Hematopoietic multipotent progenitor cell (in vitro differentiated cells): ENCODE measurements at regions not wholly inside any gene's neighbourhood (a gene's known extent, or its start where the extent isn't known, plus 50 kb on each side); places are given as distances from the start of the nearest gene placed in this dataset.
A peak's percentile ranks its signal among the peaks of the same experiment; 100 is the strongest.

Source experiments
- DNase-seq, 3 donors: peaks; one replicate each; pipeline ENCODE4 v3.0.0-alpha.2; 2011 to 2015; ENCODE audit warnings: low read depth in 2 of 3, low spot score in 2 of 3

DNA sequence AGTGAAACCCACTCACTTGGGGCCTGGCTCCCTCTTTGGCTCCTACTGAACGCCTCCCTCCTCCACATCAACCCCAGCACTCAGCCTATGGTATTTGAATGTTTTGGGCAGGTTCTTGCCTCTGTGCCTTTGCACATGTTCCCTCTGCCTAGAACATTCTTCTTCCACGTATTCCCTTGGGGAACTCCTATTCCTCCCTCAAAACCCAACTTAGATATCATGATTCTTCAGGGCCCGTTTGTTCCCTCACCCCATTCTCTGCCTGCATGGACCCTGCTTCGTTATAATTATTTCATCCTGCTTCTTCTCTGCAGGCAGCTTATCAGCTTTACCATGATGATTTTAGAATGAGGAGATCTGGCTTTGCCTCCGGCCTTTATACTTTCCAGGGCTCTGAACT lies 215.0 kb upstream of the IER5L start:
- DNase-seq, result no peak

DNA sequence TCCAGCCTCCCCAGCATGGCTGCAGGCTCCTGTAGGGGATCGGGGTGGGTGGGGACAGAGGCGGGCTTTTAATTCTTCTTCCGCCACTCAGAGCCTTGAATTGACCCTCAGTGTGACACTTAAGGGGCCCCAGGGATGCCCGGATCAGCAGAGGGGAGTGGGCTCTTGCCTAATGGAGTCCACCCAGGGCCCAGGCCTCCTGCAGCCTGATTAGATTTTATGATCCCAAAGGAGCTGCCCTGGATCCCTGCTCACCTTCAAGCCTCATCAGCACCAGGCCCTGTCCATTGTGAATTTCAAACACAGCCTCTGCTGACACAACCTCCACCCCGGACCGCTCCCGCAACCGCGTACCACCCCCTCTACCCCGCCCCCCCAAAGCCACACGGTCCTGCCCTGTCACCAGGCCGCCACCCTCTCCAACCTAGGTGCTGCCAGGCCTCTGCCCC lies 214.1 kb upstream of the IER5L start:
- no peak for DNase-seq

DNA sequence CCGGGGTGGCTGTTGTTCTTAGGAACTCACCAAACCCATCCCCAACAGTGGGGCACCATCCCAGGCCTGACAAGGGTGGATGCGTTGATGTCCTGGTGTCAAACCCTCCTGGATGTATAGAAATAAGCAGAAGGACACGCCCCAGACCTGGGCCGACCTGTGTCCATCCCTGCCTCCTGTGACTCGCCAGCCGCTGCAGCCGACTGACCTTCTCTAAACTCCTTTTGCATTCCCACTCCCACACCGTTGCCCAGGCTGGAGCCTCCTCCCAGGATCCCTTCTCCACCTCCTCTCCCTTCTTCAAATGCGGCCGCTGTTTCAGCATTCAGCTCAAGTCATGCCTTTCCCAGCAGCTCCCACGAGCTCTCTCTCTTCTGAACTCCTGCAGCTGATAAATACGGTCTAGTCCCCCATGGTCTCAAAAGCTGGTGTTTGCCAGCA lies 213.2 kb upstream of the IER5L start:
- DNase-seq, result no peak

DNA sequence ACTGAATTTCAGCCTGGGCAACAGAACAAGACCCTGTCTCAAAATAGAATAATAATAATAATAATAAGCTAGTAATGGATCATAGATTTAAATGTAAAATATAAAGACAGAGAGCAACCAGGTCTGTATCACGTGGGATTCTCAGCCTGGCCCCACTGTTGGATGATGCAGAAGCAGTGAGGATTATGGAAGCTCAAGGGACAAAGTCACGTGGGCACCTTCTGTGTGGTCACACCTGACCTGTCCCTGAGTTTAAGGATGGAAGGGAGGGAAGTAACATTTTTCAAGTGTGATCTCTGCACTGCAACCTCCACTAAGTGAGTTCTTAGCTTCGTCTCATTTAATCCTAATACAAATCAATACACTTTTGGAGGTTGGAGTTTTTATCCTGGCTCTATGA lies 212.5 kb upstream of the IER5L start:
- no peak for DNase-seq

DNA sequence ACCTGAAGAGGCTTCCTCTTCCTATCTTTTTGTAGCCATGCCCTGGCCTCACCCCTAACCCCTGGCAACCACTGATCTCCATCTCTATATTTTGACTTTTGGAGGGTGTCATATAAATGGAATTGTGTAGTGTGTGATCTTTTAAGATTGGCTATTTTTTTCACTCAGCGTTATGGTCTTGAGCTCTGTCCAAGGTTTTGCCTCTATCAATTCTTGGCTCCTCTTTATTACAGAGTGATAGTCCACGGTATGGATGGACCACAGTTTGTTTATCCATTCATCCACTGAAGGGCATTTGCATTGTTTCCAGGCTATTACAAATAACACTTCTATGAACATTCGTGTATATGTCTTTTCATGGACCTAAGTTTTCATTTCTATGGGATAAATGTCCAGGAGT lies 209.8 kb upstream of the IER5L start:
- DNase-seq, result no peak

DNA sequence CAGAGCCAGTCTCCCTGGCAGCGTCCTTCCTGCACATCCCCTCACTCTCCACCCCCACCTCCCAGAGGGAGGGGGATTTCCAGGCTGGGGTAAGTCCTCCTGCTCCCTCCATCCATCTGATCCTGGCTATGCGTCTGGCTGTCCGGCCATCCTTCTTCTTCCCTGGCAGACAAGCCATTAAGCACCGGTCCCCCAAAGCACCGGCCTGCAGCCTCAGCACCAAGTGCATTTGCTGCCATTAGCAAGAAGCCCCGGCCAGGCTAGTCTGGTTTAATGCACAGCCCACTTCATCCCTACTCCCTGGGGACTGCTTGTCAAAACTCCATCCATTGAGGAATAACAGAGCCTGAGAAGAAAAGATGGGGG lies 208.7 kb upstream of the IER5L start:
- DNase-seq, result no peak

DNA sequence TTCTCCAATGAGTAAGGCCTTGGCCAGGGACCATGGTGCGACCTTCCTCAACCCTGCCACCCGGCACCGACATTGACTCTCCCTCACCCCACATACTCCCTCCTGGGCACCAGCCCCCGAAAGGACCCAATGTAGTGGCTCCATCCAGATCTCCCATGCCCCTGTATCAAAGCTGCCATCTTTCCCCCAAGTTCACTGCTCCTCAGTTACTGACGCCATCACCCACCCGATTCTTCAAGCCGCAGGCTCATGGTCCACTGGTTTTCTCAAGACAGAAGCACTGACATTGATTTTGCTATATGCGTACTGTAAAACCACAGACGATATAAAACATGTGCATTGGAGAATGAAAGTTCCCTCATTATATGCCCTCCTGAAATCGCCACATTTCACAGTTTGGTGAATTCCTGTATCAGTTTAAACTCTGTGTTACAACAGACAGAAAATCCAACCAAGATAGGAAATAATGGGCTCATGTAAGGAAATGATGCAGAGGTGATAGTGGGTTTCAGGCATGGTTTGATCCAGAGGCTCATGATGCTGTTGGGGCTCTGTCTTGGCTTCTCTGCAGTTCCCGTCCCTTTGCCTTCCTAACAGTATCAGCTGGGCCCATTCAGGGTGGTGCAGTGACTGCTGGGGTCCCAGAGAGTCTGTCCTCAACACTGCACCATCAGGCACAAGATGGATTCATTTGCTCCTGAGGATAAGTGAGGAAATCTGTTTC lies 207.3 kb upstream of the IER5L start:
- no peak for DNase-seq

DNA sequence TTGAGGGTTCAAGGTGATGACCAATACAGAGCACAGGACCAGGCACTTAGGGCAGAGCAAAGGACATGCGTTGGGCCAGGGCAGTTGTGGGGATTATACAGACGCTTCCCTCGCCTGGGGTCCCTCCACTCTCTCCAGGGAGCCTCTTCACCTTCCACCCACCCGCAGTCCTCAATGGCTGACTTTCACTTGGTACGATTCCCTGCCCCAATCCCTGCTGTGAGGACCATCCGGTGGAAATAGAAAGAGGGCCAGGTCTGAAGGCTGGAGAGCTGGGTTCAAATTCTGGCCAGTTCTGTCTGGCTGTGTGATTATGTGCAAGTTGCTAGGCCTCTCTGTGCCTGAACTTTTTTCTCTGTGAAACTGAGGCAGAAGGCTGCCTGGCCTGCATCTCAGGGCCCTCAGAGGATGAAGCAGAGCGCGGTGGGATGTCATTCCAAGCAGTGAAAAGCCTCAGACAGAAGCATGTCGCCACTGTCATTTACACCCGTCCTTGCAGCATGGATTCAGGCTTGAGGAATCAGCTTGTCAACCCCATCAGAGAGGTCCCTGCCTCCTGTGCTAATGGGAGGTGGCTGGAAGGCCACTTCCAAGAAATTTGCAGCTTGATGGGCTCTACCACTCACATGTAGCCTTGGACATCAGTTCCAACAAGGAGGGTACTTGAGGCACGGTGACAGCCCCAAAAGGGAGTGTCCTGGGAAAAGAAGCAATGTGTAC lies 206.6 kb upstream of the IER5L start:
- no peak for DNase-seq

DNA sequence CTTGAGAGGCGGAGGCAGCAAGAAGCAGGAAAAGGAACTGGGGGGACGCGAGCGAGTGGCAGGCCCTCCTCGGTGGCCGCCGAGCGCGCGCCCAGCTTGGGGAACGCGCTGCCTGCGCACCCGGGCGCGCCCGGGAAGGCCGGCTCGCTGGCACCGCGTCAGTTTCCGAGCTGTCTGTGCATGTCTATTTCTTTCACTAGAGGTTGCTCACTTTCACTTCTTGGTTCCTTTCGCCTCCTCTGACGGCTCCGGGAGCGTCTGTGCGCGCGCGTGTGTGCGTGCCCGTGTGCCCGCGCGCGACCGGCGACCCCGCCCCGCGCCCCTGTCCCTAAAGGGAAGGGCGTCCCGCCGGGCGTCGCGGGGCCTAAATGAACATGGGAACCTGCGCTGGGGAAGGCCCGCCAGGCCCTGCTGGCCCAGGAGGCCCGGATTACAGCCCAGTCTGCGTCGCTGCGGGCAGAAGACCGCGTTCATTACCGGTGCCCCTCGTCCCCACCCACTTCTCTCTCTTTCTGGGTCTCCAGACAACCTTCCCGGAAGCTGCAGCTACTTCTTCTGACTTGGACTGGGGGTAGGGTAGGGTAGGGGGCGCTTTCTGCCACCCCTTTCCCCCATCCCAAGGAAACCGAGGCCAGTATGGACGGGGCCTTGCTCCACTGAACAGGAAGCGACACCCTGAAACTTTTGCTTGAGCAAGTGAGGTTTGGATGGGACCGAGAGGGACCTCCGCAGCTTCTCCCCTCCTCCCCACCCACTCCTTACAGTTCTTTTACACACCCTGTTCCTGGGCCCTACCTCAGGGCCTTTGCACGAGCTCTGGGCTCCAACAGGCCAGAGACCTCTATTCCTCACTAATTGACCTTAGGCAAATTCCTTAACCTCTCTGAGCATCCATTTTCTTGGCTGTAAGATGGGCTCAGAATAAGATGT lies 205.8 kb upstream of the IER5L start:
- peak; percentile 55 to 93 (median 90) for DNase-seq

DNA sequence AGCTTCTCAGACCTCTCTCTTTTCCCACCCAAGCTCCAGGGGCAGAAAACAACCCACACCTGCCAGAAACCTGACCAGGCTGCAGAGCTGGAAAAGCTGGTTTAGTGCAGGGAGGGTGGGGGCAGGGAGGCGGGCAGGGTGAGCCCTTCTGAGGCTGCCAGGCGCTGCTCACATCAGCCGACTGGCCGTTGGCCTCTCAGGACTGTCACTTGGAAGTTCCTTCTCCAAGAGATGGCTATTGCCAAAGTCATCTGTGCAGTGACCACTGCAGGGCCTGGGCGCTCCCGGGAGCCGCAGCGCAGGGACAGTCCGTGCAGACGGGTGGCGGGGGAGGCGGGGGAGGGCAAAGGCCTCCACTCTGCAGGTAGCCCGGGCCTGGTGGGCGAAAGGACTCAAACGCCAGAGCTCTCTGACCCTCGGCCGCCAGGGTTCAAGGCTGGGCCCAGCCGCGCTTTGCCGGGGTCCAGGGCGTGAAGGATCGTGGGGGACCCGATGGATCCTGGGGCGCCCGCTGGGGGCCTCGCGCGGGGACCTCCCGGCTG lies 205.0 kb upstream of the IER5L start:
- DNase-seq, result peak in 1 of 3 donors; percentile 20

DNA sequence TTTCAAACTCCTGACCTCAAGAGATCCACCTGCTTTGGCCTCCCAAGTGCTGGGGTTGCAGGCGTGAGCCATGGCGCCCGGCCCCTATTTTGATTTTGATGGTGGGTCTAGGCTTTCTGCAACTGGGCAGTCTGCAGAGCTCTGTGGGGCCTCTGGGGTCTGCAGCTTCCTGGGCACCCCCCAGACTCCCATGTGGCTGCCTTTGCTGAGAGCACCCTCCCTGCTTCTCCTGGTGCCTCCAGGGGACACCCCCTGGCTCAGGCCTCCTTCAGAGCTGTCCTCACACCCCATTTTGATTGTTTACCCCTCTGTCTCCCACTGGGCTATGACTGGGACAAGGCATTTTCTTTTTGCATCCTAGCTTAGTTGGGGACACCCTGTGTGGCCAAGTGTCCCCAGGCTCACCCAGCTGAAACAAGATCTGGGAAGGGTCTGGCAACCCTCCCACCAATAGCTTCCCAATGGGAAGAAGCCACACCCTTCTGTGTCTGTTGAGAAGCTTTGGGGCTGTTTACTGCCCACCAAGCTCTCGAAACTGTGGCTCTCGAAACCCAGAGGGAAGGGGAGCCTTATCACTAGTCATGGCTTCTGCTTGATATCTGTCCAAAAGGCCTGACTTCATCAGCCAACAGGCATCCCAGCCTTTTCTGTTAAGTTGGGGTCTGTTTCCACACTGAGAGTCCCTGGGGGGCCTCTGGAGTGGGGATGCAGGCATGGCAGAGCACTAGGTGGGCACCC lies 204.4 kb upstream of the IER5L start:
- no peak for DNase-seq

DNA sequence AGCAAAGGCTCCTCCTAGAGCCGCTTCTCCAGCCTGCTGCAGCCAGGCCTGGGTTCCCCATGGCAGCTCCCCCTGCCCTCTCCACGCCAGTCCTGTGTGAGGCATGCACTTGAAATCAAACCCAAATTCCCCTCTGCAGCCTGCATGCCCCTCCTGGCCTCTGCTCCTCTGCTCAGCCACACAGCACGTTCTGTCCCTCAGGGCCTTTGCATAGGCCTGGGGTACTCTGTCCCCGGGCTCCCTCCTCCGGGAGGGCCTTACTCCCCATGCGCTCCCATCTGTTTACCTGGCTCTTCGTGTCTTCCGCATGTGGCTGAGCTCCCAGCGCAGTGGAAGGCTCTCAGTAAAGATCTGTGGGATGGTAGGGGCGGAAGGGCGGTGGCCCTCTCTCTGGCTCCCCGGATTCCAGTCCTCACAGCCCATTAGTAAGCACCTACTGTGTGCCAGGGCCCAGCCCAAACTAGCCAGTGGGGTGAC lies 203.5 kb upstream of the IER5L start:
- no peak for DNase-seq

DNA sequence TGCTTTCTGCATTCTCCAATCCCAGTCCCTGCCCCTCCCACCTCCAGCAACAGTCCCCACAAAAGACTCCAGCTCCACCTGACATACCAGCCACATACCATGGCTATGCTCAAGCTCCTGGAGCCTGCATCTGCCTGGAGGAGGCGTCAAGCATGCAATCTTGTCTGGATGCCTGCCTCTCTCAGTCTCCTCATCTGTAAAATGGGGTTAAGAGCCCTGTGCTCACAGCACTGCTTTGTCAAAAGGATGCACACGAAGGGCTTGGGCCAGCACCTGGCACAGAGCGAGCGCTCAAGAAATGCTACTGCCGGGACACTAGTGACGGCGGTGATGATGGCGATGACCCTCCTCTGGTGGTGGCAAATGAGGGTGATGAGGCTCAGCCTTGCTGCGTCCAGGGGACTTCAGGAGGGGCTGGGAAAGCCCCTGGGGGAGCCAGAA lies 202.9 kb upstream of the IER5L start:
- no peak for DNase-seq

DNA sequence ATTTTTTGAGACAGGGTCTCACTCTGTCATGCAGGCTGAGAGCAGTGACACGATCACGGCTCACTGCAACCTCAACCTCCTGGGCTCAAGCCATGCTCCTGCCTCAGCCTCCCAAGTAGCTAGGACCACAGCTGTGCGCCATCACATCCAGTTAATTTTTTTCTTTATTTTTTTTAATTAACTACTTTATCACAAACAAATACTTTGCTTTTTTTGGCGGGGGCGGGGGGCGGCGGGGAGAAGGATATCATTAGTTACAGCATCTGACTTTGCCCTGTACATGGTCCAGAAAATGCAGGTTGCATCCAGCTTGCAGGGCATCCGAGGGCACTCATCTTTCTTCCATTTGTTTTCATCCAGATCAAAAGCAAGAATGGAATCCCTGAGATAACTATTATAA lies 201.8 kb upstream of the IER5L start:
- no peak for DNase-seq

DNA sequence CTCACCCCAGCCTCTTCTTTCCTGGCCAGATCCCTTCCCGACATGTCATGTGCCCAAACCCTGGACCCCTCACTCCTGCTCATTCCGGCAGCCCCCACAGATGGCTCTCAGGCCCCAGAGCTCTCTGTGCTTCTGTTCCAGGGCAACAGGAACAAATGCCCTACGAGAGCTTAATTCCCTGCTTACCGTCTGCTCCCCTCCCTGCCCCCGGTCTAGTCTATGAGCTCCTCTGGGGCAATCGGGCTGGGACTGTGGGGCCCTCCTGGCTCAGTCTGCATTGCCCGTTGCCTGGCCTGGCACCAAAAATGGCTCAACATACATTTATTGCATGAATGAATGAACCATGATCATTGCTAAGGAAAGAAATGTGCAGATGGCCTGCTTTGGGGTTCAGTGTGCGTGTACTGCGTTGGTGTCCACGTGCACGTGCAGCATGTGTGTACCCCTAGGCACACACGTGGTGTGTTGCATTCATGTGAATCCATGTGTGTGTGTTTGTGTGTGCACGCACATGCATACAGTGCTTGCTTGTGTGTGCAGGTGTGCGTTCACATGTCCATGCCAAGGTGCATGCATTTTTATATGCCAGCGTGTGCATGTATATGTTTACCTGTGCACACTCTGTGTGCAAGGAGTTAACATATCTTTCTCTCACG lies 201.2 kb upstream of the IER5L start:
- DNase-seq, result no peak

DNA sequence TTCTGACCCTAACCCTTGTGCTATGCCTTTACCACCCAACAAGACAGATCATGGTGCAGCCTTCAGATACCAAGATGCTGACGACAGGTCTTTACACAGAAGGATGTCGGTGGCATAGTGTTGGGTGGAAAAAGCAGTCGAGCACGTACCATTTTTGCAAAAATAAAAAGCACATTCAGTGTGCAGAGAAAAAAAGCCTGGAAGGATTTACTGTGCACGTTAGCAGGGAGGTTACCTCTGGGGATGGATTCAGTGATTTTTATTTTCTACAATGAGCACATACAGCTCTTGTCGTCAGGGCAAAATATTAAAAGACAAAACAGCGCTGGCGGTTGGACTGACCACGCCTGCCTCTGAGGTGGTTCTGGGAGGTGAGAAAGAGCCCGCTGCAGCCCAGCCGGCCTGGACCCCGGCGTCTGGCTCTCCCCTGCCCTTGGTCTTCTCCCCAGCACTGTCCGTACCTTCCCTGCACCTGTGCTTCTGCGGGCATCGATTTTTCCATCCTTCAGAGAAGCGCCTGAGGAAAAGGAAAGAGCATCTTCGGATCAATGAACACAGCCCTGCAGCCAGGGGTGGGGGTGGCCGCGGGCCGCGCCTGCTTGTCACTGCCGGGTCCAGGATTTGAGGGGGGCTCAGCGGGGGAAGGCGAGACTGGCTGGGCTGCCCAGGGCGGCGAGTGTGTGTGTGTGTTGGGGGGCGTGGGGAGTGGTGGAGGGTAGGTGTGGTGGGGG lies 200.0 kb upstream of the IER5L start:
- no peak for DNase-seq

DNA sequence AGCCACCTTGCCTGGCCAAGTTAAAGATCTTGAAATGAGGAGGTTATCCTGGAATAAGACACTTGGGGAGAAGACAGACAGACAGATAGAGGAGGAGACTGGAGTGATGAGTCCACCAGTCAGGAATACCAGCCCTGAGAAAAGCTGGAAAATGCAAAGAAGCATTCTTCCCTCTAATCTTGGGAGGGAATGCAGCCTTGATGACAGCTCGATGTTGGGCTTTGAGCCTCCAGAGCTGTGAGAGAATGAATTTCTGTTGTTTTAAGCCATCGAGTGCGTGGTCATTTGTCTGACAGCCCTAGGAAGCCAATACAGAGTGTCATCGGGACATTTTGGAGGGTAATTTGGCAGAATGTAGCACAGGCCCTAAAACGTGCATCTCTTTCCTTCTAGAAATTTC lies 199.1 kb upstream of the IER5L start:
- DNase-seq, result no peak

DNA sequence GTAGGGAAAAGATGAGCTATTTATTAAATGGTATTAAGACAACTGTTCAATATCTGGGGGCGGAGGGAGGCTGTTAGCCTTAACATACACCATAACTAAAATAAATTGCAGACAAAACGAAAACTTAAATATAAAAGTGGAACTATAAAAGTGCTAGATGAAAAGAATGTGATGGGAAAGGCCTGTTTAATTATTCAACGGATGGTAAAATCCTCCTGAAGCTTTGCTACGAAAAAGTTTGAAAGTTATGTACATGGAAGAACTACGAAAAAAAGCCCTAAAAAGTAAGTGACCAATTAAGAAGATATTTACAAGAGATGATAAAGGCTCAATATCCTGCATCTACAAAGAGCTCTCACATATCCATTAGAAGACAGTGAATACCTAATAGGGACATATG lies 197.8 kb upstream of the IER5L start:
- DNase-seq, result no peak

DNA sequence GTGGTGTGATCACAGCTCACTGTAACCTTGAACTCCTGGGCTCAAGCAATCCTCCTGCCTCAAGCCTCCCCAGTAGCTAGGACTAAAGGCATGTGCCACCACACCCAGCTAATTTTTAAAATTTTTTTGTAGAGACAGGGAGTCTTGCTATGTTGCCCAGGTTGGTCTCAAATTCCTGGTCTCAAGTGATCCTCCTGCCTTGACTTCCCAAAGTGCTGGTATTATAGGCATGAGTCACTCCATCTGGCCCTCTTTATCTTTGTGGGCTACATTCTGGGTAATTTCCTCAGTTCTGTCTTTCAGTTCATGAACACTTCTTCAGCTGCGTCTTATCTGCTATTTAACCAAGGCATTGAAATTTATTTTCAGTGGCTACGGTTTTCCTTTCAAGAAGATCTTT lies 196.6 kb upstream of the IER5L start:
- DNase-seq, result no peak
